ENCODE measurements at regions not wholly inside any gene's neighbourhood (a gene's known extent, or its start where the extent isn't known, plus 50 kb on each side); places are given as distances from the start of the nearest gene placed in this dataset.

DNA sequence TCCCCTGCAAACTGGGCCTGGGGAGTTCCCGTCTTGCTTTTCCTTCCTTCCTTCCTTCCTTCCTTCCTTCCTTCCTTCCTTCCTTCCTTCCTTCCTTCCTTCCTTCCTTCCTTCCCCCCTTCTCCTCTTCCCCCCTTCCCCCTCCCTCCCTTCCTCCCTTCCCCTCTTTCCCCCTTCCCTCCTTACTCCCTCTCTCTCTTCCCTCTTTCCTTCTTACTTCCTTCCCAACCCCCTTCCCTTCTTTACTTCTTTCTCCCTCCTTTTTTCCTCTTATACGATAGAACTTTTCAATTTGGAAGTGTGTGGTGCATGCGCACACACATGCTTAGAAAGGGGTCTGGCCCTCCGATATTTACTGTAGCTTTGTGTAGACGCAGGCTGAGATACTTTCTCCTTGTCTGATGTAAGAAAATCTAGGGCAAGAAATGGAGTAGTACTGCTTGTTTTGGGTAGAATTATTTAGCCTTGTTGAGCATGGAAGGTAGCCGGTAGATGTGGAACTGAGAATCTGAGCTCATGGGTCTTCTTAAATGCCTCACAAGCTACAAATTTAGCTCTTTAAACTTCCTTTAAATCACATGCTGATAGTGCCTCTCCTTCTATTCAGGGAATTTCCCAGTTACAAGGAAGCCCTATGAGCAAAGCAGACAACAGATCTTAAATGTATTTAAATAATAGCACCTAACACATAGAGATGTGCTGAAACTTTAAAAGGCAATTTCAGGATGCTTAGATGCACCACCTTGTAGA, 189.6 kb downstream of the GPAT3 start:
- Histone ChIP-seq H3K27me3 (no peaks in the 10 kb centered on the region), H3K4me1 (ENCODE audit: low read depth) (no peaks in the 10 kb centered on the region), H3K36me3 (no peaks in the 10 kb centered on the region), H3K9me3 (ENCODE audit: low read depth) (no peaks in the 10 kb centered on the region), H3K4me3 (no peak overlapping the region), H3K27ac (no peak overlapping the region)
- DNase-seq (ENCODE audit: low read depth in 1 of 2, low spot score in 1 of 2): no peak
- no peak for TF ChIP-seq CTCF (IDR thresholded peaks at IDR 0.05; ENCODE audit: low read depth, low read length)

DNA sequence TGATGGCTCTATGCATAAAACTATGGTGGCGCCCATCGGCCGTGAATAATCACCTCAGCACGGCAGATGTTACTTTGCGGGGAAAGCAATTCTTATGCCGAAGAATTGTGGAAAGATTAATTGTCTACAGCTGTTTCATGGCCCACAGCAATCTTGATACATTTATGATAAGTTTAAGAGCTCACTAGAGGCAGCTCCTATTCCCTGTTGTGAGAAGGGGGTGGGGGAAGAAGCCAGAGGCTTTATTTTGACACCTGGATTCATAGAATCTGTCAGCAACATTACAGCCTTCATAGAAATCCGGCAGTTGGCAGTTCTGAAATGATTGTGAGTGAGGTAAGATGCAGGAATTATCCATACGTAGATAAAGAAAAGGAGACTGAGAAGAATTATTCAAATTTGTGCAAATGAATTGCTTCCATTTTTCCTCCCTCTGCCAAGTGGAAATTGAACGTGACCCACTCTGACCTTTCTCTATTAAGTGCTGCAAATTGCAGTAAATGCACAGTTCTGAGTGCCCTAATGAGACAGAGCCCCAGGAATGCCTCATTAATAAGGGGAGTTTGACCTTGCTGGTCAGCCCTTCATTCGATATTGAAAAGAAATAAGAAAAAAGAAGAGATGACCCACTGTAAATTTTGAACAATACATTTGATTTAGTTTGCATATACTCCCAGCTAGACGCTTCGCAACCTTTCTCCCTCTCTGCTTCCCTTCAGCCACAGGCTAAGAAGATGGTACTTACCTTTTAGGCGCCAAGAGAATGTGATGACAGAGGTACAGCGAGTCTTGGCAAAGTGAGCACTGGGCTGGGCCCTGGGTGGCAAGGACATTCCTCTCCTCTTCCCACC, 188.8 kb downstream of the GPAT3 start:
- TF ChIP-seq CTCF (IDR thresholded peaks at IDR 0.05; ENCODE audit: low read depth, low read length): no peak
- Histone ChIP-seq H3K4me3 (no peak overlapping the region), H3K9me3 (ENCODE audit: low read depth) (no peaks in the 10 kb centered on the region)

GRCh38 chr4:83723609-83724008, 187.7 kb downstream of the GPAT3 start:
- no peak for DNase-seq (ENCODE audit: low read depth in 1 of 2, low spot score in 1 of 2)
- Histone ChIP-seq H3K27me3 (no peaks in the 10 kb centered on the region), H3K4me1 (ENCODE audit: low read depth) (no peaks in the 10 kb centered on the region), H3K27ac (no peak overlapping the region), H3K4me3 (no peak overlapping the region), H3K36me3 (no peaks in the 10 kb centered on the region), H3K9me3 (ENCODE audit: low read depth) (no peaks in the 10 kb centered on the region)
- TF ChIP-seq CTCF (IDR thresholded peaks at IDR 0.05; ENCODE audit: low read depth, low read length): no peak

More for the DNA sequence above, 188.8 kb downstream of the GPAT3 start:
- Histone ChIP-seq H3K27me3 (no peaks in the 10 kb centered on the region), H3K36me3 (no peaks in the 10 kb centered on the region), H3K4me1 (ENCODE audit: low read depth) (no peaks in the 10 kb centered on the region), H3K27ac (no peak overlapping the region)
- DNase-seq (ENCODE audit: low read depth in 1 of 2, low spot score in 1 of 2): no peak

DNA sequence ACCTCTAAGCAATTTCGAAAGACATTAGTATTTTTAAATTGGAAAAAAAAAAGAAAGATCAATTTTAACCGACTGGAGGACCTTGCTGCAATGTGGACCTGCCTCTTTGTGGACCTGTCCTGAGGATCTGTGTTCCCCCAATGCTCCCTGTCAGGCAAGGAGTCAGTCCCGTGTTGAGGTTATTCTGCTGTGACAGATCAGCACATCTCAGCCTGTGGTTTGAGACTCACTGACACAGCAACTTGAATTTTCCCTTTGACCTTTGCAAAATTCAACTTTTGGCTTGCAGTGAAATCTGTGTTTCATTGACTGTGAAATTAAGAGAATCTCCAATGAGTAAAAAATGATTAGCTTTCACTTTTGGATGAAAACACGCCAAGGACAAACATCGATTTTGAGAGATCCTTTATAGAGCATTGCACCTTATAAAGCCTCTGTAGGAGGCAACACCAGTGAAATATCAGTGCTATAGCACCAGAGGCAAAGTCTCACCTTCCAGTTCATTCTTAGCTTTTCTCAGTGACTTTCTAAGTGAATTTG, 186.9 kb downstream of the GPAT3 start:
- Histone ChIP-seq H3K27me3 (no peaks in the 10 kb centered on the region), H3K27ac (no peak overlapping the region), H3K36me3 (no peaks in the 10 kb centered on the region), H3K4me3 (no peak overlapping the region), H3K9me3 (ENCODE audit: low read depth) (no peaks in the 10 kb centered on the region), H3K4me1 (ENCODE audit: low read depth) (no peaks in the 10 kb centered on the region)
- DNase-seq (ENCODE audit: low read depth in 1 of 2, low spot score in 1 of 2): no peak
- no peak for TF ChIP-seq CTCF (IDR thresholded peaks at IDR 0.05; ENCODE audit: low read depth, low read length)

GRCh38 chr4:83716874-83717273, 181.0 kb downstream of the GPAT3 start:
- peak in 1 of 2 donors; percentile 6 for DNase-seq (ENCODE audit: low read depth in 1 of 2, low spot score in 1 of 2)
- Histone ChIP-seq H3K9me3 (ENCODE audit: low read depth) (no peaks in the 10 kb centered on the region), H3K27me3 (no peaks in the 10 kb centered on the region), H3K4me3 (no peak overlapping the region), H3K27ac (no peak overlapping the region), H3K36me3 (no peaks in the 10 kb centered on the region), H3K4me1 (ENCODE audit: low read depth) (no peaks in the 10 kb centered on the region)
- TF ChIP-seq CTCF (IDR thresholded peaks at IDR 0.05; ENCODE audit: low read depth, low read length): no peak
